ENCODE measurements at regions not wholly inside any gene's neighbourhood (a gene's known extent, or its start where the extent isn't known, plus 50 kb on each side); places are given as distances from the start of the nearest gene placed in this dataset.

DNA sequence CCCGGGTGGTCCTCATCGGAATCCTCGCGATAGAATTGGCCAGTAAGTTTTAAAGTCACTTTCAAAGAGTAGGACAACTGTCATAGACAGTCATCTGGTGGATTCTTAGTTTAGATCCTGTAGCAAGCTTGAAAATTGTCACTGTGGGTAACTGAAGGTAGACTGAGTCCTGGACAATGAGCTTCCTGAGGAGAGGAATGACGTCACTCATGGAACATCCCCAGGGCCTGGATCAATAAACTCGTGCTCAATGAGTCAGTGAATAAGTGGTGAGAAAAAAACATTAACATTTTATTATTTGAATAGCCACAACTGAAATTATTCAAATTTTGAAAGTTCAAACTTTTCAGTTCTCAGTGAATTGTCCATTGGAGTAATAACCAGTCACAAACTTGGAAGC is 101.4 kb upstream of the CXCR4 start:
- DNase-seq (no peak), ATAC-seq (ENCODE audit: poor library complexity) (no peak)
- intact Hi-C loops (cut with DNase I) = no loop called here

DNA sequence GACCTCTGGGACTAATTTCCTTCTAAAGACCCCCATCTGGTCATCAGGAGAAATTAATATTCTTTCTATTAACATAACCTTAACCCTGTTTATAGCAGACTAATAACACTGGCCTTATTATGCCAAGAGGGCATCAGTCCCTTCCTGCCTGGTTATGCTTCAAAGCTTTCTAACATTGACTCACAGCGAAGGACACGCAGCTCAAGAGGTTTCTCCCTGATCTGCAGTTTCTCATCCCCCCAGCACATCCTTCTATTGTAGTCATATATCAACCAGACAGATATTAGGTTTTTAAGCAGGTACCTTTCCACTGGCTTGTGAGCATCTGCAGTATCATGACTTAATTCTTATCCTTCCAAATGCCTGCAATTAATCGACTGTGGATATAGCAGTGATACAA is 100.0 kb upstream of the CXCR4 start:
- DNase-seq (no peak), ATAC-seq (ENCODE audit: poor library complexity) (no peak)
- intact Hi-C loops (cut with DNase I) = no loop called here

DNA sequence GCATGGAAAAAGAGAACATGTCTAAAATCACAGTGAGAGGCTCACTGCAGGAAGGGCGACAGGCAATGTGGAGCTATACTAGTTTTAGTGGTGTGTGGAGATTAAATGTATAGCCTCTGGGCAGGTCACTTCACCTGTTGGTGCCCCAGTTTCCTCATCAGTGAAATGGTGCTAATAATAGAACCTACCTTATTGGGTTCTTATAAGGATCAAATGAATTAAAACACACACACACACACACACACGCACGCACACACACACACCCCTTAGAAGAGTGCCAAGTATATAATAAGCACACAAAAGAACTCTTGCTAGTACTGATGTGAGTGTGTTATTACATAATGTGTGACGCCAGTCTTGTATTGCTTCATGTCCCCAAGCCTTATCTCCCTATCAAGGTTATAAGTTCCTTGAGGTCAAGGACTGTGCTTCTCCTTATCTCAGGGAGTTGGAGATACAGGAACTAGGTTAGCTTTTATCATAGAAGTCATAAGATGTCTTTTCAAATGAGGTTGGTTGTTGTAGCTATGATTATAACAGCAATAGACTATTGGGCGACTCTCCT is 98.0 kb upstream of the CXCR4 start:
- ATAC-seq (ENCODE audit: poor library complexity) (no peak), DNase-seq (no peak)
- intact Hi-C loops (cut with DNase I) = no loop called here

DNA sequence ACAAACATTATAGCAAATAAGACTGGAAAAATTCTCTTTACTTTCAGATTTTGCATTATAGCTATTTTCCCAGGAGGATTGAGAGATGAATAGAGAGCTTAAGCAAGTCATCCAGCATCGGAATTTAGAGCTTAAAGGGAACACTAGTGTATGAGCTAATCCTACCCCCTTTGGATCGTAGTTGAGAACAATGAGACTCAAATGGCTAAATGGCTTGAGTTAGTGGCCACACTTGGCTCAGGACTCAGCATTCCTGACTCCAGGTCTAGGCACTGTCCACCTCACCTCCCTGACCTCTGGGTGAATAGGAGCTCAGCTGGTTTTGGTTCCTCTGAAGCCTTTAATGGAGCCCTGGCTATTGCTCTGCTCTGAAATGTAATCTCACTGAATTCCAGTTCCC is 97.5 kb upstream of the CXCR4 start:
- intact Hi-C loops (cut with DNase I) = no loop called here
- DNase-seq = no peak
- no peak for ATAC-seq (ENCODE audit: poor library complexity)

DNA sequence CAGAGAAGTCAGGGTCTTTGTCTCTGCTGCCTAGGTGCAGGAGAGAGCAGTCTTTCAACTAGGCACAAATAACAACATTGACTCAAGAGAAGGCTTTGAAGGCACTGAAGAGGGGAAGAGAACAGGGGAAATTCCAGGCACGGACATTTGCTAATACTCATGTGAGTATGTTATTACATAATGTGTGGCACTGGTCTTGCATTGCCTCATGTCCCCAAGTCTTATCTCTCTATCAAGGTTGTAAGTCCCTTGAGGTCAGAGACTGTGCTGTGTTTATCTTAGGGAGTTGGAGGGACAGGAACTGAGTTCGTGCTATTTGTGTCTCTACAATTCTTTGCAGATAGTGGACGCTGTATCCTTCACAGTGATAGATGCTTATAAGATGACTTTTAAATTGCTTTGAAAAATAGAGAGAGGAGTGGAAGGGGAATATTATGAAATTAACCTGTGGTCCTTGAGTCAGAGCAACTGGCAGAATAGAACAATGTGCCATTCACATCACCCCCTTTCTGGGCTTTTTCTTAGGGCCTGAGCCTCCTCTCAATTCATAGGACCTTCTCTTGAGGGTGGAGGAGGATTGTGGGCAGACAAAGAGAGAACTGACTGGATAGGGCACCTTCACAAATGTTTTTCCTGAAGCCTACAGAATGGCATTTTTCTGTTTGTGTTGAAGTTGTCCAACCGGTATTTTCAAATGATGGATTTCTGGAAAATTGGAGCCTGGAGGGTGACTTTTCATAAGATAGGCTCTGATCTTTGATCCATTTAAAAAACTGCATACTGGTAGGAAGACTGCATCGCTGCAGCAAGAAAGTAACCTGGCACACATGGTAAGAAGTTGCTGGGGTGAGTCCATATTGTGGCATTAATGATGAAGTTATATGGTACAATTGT is 96.6 kb upstream of the CXCR4 start:
- ATAC-seq (ENCODE audit: poor library complexity) = peak; percentile 53
- intact Hi-C loops (cut with DNase I) = no loop called here
- no peak for DNase-seq

DNA sequence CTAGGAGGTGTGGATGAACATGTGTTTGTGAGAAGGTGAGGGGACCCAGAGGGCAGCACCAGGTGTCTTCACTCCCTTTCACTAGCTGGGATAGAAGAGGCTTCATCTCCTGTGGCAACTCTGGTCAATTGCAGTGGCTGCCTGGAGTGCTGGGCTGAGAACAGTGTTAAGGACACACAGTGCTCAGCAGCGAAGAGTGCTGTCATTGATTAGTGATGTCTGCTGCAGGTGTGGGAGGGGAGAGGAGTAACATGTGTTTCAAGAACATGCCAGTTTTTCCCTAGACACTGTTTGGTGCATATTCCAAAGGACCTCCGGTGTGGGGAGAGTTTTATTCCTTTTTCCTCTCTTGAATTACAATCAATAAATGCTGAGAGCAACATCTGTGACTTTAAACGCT is 95.9 kb upstream of the CXCR4 start:
- ATAC-seq (ENCODE audit: poor library complexity) (no peak), DNase-seq (no peak)
- intact Hi-C loops (cut with DNase I) = no loop called here

DNA sequence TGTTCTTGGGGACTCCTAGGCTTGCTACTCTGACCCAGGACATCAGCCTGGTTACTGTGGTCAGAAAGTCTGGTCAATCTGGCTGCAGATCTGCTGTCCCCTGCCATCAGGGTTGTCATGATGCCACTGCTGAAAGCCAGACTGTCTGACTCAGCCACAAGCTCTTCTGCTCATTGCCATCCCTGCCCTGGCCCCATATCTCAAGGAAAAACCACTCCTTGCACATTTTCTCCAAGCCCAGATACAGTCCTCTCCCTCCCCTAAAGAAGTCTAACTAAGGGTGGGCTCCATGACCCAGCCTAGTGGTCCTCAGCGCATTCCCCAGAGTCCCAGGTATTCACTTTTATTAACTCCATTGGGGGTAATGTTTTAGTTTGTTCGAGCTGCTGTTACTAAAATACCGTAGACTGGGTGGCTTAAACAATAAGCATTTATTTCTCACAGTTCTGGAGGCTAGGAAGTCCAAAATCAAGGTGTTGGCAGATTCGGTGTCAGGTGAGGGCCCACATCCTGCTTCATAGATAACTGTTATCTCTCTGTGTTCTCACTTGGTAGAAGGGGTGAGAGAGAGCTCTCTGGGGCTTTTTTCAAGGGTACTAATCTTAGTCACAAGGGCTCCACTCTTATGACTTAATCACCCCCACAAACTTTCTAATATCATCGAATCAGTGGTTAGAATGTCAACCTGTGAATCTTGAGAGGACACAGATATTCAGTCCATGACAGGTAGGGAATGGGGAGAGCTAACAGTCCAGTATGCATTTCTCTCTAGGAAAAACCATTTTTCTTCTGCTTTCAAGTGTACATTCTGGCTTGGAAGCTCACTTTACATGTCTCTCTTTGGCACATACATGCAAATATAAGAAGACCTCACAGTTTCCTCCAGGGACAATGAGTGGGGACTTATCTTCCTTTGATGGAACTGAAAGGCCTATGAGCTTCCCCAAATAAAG is 94.8 kb upstream of the CXCR4 start:
- DNase-seq (no peak), ATAC-seq (ENCODE audit: poor library complexity) (no peak)
- intact Hi-C loops (cut with DNase I) = no loop called here

DNA sequence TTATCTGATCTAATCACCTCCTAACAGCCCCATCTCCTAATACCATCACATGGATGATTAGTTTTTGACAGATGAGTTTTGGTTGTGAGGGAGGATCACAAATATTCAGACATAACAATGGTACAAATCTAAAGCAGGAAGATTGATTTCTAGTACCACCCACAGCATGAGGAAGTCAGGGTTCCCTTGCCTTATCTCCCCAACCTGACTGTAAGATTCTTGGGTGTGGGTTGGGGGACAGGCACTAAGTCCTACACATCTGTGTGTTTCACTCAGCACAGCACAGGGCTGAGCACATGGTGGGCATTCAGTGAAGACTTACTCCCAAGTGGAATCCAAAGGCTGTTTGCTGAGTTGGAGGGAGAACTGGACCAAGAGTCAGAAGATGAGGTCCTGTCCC is 93.8 kb upstream of the CXCR4 start:
- intact Hi-C loops (cut with DNase I) = no loop called here
- no peak for DNase-seq
- ATAC-seq (ENCODE audit: poor library complexity) = no peak

DNA sequence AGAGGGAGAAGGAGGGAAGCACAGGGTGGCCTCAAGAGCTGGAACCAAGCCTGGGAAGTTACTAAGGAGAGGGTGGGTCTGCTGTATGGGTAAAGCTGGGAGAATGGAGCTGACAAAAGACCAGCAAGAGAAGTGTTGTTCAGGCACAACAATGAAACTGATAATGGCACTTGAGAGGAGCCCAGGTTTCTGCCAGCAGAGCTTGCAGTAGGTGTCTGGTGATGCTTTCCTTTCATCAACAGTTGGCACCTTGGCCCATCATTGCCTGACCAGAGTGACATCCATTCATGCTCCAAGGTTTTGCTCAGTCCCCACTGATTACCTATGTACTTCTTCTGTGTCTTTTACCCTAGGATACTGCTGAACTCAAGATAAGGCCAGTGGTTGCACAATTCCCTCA is 92.9 kb upstream of the CXCR4 start:
- intact Hi-C loops (cut with DNase I) = no loop called here
- no peak for DNase-seq
- peak; percentile 77 for ATAC-seq (ENCODE audit: poor library complexity)

DNA sequence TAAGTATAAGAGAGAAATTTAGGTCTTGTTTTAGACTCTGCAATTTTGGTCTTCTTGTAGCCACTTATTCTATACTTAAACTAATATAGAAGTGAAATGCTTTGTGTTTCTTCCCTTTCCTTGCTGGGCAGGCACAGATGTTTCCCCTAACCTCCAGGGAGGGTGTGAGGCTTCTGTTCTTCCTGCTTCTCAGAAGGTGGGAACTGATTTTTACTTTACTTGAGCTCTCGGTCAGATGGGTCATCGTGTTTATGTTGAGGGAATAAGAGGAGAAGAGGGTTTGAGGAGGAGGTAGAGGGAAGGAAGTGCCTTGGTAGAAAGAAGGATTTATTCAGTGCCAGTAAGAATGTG is 92.5 kb upstream of the CXCR4 start:
- no peak for DNase-seq
- ATAC-seq (ENCODE audit: poor library complexity) = peak; percentile 13
- intact Hi-C loops (cut with DNase I) = no loop called here

DNA sequence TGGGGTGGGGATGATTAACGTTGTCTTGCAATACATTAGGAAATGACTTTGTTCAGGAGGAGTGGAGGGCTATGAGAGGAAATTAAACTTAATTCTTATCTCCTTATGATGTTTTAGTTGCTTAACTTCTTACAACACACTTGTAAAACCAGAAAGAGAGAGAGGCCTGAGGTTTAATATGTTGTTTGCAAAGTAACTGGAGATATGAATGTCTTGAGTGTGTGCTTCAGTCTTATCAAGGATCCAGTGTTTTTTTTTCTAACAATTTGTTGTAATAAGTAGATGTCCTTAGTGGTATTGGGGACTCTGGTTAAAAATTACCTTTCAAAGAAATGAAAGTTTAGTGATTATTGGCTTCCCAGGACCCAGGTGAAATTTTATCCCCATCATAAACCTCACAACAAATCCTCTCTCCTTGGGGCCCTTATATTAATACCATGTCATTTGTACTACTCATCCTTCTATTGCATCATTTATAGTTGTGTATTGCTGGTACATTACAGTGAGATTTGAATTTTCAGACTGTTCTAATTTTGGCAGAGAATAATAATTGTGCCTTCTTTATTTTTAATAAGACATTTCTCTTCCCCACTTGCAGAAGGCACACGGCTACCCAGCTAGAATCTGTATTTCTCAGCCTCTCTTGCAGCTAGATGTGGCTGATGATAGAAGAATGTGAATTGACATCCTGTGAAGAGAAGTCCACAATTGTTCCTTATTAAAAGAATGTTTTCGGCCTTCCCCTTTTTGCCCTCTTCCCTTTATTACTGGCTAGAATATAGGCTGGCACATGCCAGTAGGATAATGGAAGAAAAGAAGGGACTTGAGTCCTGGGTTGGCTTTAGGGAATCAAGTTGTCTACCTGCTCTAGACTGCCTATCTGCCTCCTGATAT is 91.9 kb upstream of the CXCR4 start:
- intact Hi-C loops (cut with DNase I) = no loop called here
- ATAC-seq (ENCODE audit: poor library complexity) = no peak
- no peak for DNase-seq

DNA sequence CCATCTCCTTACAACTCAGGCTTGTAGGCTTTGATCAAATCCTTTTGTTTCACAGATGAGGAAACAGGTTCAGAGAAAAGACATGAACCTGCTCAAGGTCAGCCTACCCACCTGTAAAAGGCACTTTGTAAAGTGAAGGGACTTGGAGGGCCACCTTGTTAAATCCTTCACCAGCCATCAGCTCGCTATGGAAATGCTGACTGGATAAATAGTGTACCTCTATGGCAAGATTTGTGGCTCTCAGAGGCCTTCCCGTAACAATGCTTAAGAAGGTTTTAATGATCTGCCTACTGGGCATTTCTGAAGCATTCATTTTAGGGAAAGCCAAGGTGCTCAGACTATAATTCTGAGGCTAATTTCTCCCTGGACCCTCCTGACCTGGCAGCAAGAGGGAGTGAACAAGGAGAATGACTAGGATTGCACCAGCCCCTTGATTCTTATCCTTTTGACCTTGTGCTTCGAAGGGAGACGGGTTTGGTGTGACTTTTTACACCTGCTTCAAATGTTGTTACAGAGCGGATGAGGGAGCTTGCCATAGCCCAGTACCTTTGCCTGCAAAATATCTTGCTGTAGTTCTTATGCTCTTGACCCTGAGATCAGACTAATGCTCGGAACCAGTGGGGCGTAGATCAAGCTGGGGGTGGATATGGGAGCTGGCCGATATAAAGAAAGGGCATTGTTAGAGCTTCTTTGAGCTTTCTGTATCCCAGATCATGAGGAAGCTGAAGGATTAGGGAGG is 90.9 kb upstream of the CXCR4 start:
- intact Hi-C loops (cut with DNase I) = no loop called here
- ATAC-seq (ENCODE audit: poor library complexity) = no peak
- no peak for DNase-seq

DNA sequence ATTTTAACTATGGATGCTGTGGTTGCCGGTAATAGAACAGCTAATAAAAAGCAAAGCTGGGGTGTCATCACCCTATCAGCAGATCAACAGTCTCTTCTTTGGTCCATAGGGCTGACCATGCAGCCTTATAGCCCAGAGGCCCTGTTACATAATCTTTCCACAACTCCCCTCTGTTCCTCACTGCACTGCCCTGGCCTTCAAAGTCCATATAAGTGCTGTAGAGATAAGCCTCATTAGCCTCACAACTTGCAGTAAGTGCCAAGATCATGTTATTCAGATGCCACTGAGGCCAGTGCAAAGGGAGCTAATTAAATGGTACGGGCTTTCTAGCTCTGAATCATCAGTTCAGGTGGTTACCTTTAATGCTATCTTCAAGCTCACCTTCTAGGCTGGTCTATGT is 89.7 kb upstream of the CXCR4 start:
- intact Hi-C loops (cut with DNase I) = no loop called here
- DNase-seq (no peak), ATAC-seq (ENCODE audit: poor library complexity) (peak; percentile 56)

DNA sequence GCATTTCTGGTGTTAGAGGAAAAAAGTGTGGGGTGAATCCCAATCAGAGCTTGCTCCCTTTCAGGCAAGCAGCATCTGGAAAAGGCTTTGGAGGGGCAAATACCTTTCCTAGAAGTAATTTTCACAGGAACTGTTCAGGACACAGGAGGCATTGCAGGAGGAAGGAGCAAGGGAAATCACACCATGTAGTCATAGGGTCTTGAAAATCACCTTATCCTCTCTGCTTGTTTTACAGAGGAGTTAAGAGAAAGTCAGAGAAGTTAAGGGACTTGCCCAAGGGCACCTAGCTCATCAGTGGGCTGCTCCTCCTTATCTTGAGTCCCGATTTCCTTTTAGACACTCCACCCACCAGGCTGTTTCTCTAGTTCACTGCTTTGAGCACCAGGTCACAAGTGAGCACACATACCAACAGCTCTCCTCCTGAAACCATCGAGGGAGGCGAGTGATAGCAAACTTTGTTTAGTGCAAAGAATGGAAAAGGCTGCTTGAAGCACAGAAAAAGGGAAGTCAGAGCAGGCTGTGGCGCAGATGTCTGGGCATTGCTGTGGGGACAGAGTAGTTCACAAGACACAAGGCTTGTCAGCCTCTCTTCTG is 89.2 kb upstream of the CXCR4 start:
- peak; percentile 54 for DNase-seq

DNA sequence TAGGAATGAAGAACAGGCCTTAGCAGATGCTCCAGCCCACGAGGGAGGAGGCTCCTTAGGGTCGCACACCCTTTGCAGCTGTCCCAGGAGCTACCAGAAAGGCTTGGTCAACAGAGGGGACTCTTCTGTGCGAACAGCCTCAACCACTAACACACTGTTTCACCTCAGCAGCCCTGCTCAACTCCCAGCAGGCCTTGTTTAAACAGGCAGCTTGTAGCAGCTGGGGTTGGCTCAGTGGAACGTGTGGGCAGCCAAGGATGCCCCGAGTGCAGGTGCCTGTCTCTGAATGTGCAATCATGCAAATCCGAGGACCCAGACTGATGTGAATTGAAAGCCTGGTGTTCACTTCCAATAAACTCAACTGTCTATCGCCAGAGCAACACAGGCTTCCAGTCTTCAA is 88.7 kb upstream of the CXCR4 start:
- ATAC-seq (ENCODE audit: poor library complexity) (no peak), DNase-seq (no peak)
- intact Hi-C loops (cut with DNase I) = no loop called here

More for the DNA sequence above, 89.2 kb upstream of the CXCR4 start:
- ATAC-seq (ENCODE audit: poor library complexity) = peak; percentile 56
- intact Hi-C loops (cut with DNase I) = no loop called here

DNA sequence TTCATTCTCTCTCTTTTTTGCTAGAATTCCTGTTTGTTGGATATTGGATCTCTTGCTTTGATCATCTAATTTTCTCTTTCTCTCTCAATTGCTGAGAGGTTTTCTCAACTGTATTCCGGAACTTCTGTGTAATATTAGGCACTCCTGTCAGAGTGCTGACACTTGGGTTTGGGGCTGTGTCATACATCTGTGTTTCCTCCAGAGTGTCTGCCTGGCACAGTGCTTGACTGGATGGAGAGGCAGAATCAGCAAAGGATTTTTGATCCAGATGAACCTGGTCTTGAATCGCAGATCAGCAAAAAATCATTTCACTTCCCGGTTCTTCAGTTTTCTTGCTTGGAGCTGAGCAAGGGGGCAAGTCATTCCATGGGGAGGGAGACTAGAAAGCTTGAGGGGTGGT is 87.7 kb upstream of the CXCR4 start:
- ATAC-seq (ENCODE audit: poor library complexity) (peak; percentile 80), DNase-seq (no peak)
- intact Hi-C loops (cut with DNase I) = no loop called here

DNA sequence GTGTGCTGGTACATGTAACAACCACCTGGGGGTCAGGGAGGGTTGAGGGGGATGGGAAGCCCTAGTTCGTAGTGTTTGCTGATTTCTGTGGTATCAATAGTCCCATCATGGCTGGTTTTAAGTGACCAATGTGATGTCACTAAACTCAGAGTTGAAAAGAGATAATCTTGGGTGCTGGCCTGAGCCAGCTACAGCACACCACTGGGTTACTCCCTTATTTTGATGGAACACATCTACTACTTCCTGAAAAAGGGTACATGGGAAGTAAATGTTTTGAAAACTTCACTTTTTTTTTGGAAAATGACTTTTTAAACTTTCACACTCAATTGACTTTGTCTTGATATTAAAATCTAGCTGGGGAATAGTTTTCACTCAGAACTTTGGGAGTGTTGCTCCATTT is 87.0 kb upstream of the CXCR4 start:
- DNase-seq = no peak
- peak; percentile 64 for ATAC-seq (ENCODE audit: poor library complexity)
- intact Hi-C loops (cut with DNase I) = no loop called here

DNA sequence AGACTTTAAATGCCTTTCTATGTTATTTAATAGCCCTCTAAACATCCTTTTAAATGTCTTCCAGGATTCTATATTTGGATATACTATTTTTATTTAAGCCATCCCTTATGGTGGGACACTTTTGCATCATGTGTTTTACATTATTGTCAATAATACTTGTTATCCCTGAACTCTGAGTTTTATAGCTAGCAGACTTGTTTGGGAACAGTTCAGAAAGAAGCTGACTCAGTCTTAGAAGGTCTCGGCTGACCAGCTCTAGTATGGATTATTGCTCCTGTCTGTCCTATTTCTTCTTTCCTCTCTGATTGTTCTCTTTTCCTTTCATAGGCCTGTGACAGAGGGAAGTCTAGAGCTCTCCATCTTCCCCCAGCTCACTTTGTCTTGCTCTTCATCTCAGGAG is 77.3 kb upstream of the CXCR4 start:
- ATAC-seq (ENCODE audit: poor library complexity) (no peak), DNase-seq (no peak)
- intact Hi-C loops (cut with DNase I) = no loop called here

Data from Right ventricle myocardium superior (tissue), 1 donor.